ENCODE measurements at regions not wholly inside any gene's neighbourhood (a gene's known extent, or its start where the extent isn't known, plus 50 kb on each side); places are given as distances from the start of the nearest gene placed in this dataset.
"Not testable (repeated sequence)": the region's sequence is repeated elsewhere in the genome, so short reads cannot be mapped to it uniquely, and the experiment has no call there.

GRCh38 chr12:64552510-64552909 lies 57.8 kb upstream of the RASSF3 start:
- not testable (repeated sequence) for DNase-seq
- intact Hi-C loops (cut with DNase I): loop anchor here (10.0 kb wide), 1 partner anchor 62 kb away; the partner anchor contains the start of gene RASSF3

- DNase-seq: not testable (repeated sequence)
- intact Hi-C loops (cut with DNase I): loop anchor here (10.0 kb wide), 1 partner anchor 61 kb away; the partner anchor contains the start of gene RASSF3
Observed at GRCh38 chr12:64553689-64554088, 56.6 kb upstream of the RASSF3 start.

GRCh38 chr12:64556231-64556630 lies 54.1 kb upstream of the RASSF3 start:
- DNase-seq: no peak
- intact Hi-C loops (cut with DNase I): loop anchor here (10.0 kb wide), 1 partner anchor 59 kb away; the partner anchor contains the start of gene RASSF3

- DNase-seq: no peak
- intact Hi-C loops (cut with DNase I): loop anchor here (10.0 kb wide), 1 partner anchor 56 kb away; the partner anchor contains the start of gene RASSF3
Observed at GRCh38 chr12:64558754-64559153, 51.5 kb upstream of the RASSF3 start.

- DNase-seq: no peak
- intact Hi-C loops (cut with DNase I): no loop called here
Observed at GRCh38 chr12:64560396-64561301, 49.6 kb upstream of the RASSF3 start.
